Stimulated activated CD4-positive, alpha-beta T cell treated with anti-CD3 and anti-CD28 coated beads, Interleukin-2, amount 100 ng/mL, for 48 hours (primary cell): ENCODE measurements at regions not wholly inside any gene's neighbourhood (a gene's known extent, or its start where the extent isn't known, plus 50 kb on each side); places are given as distances from the start of the nearest gene placed in this dataset.
"Not testable (repeated sequence)": the region's sequence is repeated elsewhere in the genome, so short reads cannot be mapped to it uniquely, and the experiment has no call there.

Experiments
- DNase-seq, 2 donors: peaks; one replicate each; pipeline ENCODE4 v3.0.0-alpha.2; 2020

GRCh38 chr2:122523143-122523542 lies 767.7 kb downstream of the TSN start:
- DNase-seq = no peak

GRCh38 chr2:122523981-122524380 lies 768.5 kb downstream of the TSN start:
- DNase-seq = no peak

- DNase-seq = no peak
These were observed 769.9 kb downstream of the TSN start for GRCh38 chr2:122525336-122525735.

GRCh38 chr2:122528061-122528460 lies 772.6 kb downstream of the TSN start:
- DNase-seq = no peak

- no peak for DNase-seq
These were observed 773.7 kb downstream of the TSN start for GRCh38 chr2:122528958-122529705.

- DNase-seq = no peak
These were observed 775.4 kb downstream of the TSN start for GRCh38 chr2:122530814-122531213.

GRCh38 chr2:122531290-122532071 lies 776.0 kb downstream of the TSN start:
- no peak for DNase-seq

- no peak for DNase-seq
These were observed 776.6 kb downstream of the TSN start for GRCh38 chr2:122532072-122532344.

- no peak for DNase-seq
These were observed 777.0 kb downstream of the TSN start for GRCh38 chr2:122532481-122532880.

GRCh38 chr2:122535960-122536505 lies 780.6 kb downstream of the TSN start:
- DNase-seq = no peak

- no peak for DNase-seq
These were observed 783.9 kb downstream of the TSN start for GRCh38 chr2:122539311-122539710.

GRCh38 chr2:122539920-122540319 lies 784.5 kb downstream of the TSN start:
- DNase-seq = no peak

- no peak for DNase-seq
These were observed 786.8 kb downstream of the TSN start for GRCh38 chr2:122542236-122542635.

- DNase-seq = no peak
These were observed 787.2 kb downstream of the TSN start for GRCh38 chr2:122542646-122543045.

- no peak for DNase-seq
These were observed 788.4 kb downstream of the TSN start for GRCh38 chr2:122543815-122544214.

GRCh38 chr2:122545821-122546220 lies 790.4 kb downstream of the TSN start:
- no peak for DNase-seq

- no peak for DNase-seq
These were observed 807.3 kb downstream of the TSN start for GRCh38 chr2:122562775-122563174.

- no peak for DNase-seq
These were observed 808.3 kb downstream of the TSN start for GRCh38 chr2:122563781-122564180.

GRCh38 chr2:122564843-122565242 lies 809.4 kb downstream of the TSN start:
- no peak for DNase-seq

GRCh38 chr2:122565364-122565763 lies 809.9 kb downstream of the TSN start:
- no peak for DNase-seq

- DNase-seq = no peak
These were observed 815.2 kb downstream of the TSN start for GRCh38 chr2:122570641-122571040.

GRCh38 chr2:122571471-122571870 lies 816.0 kb downstream of the TSN start:
- DNase-seq = not testable (repeated sequence)

GRCh38 chr2:122575076-122575475 lies 819.6 kb downstream of the TSN start:
- DNase-seq = no peak

GRCh38 chr2:122583159-122583917 lies 827.9 kb downstream of the TSN start:
- no peak for DNase-seq
